Esophagus squamous epithelium (tissue), 4 donors: ENCODE measurements at regions not wholly inside any gene's neighbourhood (a gene's known extent, or its start where the extent isn't known, plus 50 kb on each side); places are given as distances from the start of the nearest gene placed in this dataset.

Source experiments
- POLR2A ChIP-seq, 4 donors: fragments of 450-650 bp; IDR thresholded peaks; one replicate each; pipeline ENCODE4 v1.6.1; 2017; ENCODE audit warnings: antibody characterized with exemption in 4 of 4, mild to moderate bottlenecking in 4 of 4, moderate library complexity in 3 of 4
- TF ChIP-seq, protein P1 (sequence below), 6 experiments: fragments of 450-650 bp in 4 of 6; fragments of 200-600 bp in 2 of 6; sonication (generic) in 2 of 6; IDR thresholded peaks; one replicate each; pipeline ENCODE4 v1.5.1; 2016 to 2019; ENCODE audit warnings: antibody characterized with exemption in 6 of 6, mild to moderate bottlenecking in 4 of 6, moderate library complexity in 4 of 6

DNA sequence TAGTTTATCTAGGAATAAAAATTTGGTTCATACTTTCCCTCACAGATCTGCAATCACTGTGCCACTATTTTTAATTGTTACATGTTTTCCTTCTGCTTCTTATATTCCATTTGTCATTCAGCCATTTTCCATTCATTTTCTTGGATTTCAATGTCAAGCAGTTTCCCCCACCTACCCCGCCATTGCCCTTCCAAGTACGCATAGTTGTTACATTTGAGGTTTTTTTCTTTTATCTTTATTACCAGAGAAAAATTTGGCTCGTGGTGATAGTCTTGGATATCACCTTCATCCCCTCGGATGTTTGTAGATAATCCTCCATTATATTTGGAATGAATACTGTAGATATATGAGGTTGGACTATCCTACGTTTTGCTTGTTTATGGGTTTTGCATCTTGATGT is 159.7 kb downstream of the CRPPA start:
- TF ChIP-seq, protein P1, sequence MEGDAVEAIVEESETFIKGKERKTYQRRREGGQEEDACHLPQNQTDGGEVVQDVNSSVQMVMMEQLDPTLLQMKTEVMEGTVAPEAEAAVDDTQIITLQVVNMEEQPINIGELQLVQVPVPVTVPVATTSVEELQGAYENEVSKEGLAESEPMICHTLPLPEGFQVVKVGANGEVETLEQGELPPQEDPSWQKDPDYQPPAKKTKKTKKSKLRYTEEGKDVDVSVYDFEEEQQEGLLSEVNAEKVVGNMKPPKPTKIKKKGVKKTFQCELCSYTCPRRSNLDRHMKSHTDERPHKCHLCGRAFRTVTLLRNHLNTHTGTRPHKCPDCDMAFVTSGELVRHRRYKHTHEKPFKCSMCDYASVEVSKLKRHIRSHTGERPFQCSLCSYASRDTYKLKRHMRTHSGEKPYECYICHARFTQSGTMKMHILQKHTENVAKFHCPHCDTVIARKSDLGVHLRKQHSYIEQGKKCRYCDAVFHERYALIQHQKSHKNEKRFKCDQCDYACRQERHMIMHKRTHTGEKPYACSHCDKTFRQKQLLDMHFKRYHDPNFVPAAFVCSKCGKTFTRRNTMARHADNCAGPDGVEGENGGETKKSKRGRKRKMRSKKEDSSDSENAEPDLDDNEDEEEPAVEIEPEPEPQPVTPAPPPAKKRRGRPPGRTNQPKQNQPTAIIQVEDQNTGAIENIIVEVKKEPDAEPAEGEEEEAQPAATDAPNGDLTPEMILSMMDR (IDR thresholded peaks at IDR 0.05), result no peak
- no peak for TF ChIP-seq POLR2A (IDR thresholded peaks at IDR 0.05)
